ENCODE measurements at regions not wholly inside any gene's neighbourhood (a gene's known extent, or its start where the extent isn't known, plus 50 kb on each side); places are given as distances from the start of the nearest gene placed in this dataset.

- Histone ChIP-seq H3K4me3 (no peak overlapping the region), H3K36me3 (ENCODE audit: low read depth) (no peaks in the 10 kb centered on the region), H3K9me3 (no peaks in the 10 kb centered on the region), H3K4me1 (ENCODE audit: low read depth) (no peaks in the 10 kb centered on the region)
- DNase-seq (no peak), ATAC-seq (no peak)
- TF ChIP-seq CTCF (IDR thresholded peaks at IDR 0.05) = no peak
- intact Hi-C loops (cut with DNase I, micrococcal nuclease) = no loop called here
Measured at GRCh38 chr21:18772897-18773296, 369.3 kb upstream of the TMPRSS15 start.

GRCh38 chr21:18776936-18777335, 373.4 kb upstream of the TMPRSS15 start:
- no peaks in the 10 kb centered on the region for H3K36me3 ChIP-seq (ENCODE audit: low read depth)
- no peaks in the 10 kb centered on the region for H3K9me3 ChIP-seq
- no peak for DNase-seq
- intact Hi-C loops (cut with DNase I, micrococcal nuclease) = no loop called here
- H3K4me1 ChIP-seq (ENCODE audit: low read depth) = no peaks in the 10 kb centered on the region
- no peak overlapping the region for H3K4me3 ChIP-seq
- TF ChIP-seq CTCF (IDR thresholded peaks at IDR 0.05) = no peak
- no peak for ATAC-seq

- ATAC-seq (no peak), DNase-seq (no peak)
- H3K9me3 ChIP-seq = no peaks in the 10 kb centered on the region
- H3K4me3 ChIP-seq = no peak overlapping the region
- no peaks in the 10 kb centered on the region for H3K4me1 ChIP-seq (ENCODE audit: low read depth)
- TF ChIP-seq CTCF (IDR thresholded peaks at IDR 0.05) = no peak
- intact Hi-C loops (cut with DNase I, micrococcal nuclease) = no loop called here
- H3K36me3 ChIP-seq (ENCODE audit: low read depth) = no peaks in the 10 kb centered on the region
Measured at GRCh38 chr21:18782721-18783120, 379.1 kb upstream of the TMPRSS15 start.

- DNase-seq (no peak), ATAC-seq (no peak)
- Histone ChIP-seq H3K4me1 (ENCODE audit: low read depth) (no peaks in the 10 kb centered on the region), H3K9me3 (no peaks in the 10 kb centered on the region), H3K36me3 (ENCODE audit: low read depth) (no peaks in the 10 kb centered on the region), H3K4me3 (no peak overlapping the region)
- no peak for TF ChIP-seq CTCF (IDR thresholded peaks at IDR 0.05)
- intact Hi-C loops (cut with DNase I, micrococcal nuclease) = no loop called here
Measured at GRCh38 chr21:18801468-18801867, 397.9 kb upstream of the TMPRSS15 start.

- H3K36me3 ChIP-seq (ENCODE audit: low read depth) = no peaks in the 10 kb centered on the region
- H3K4me1 ChIP-seq (ENCODE audit: low read depth) = no peaks in the 10 kb centered on the region
- H3K9me3 ChIP-seq = peaks cover 6% of the 10 kb centered on the region
- DNase-seq (no peak), ATAC-seq (no peak)
- intact Hi-C loops (cut with DNase I, micrococcal nuclease) = no loop called here
- H3K4me3 ChIP-seq = no peak overlapping the region
- TF ChIP-seq CTCF (IDR thresholded peaks at IDR 0.05) = no peak
Measured at GRCh38 chr21:18803624-18804023, 400.0 kb upstream of the TMPRSS15 start.

- Histone ChIP-seq H3K9me3 (peaks cover 6% of the 10 kb centered on the region), H3K4me1 (ENCODE audit: low read depth) (no peaks in the 10 kb centered on the region), H3K4me3 (no peak overlapping the region), H3K36me3 (ENCODE audit: low read depth) (no peaks in the 10 kb centered on the region)
- no peak for ATAC-seq
- DNase-seq = no peak
- intact Hi-C loops (cut with DNase I, micrococcal nuclease) = no loop called here
- no peak for TF ChIP-seq CTCF (IDR thresholded peaks at IDR 0.05)
Measured at GRCh38 chr21:18810136-18810535, 406.6 kb upstream of the TMPRSS15 start.
